ENCODE measurements at regions not wholly inside any gene's neighbourhood (a gene's known extent, or its start where the extent isn't known, plus 50 kb on each side); places are given as distances from the start of the nearest gene placed in this dataset.

DNA sequence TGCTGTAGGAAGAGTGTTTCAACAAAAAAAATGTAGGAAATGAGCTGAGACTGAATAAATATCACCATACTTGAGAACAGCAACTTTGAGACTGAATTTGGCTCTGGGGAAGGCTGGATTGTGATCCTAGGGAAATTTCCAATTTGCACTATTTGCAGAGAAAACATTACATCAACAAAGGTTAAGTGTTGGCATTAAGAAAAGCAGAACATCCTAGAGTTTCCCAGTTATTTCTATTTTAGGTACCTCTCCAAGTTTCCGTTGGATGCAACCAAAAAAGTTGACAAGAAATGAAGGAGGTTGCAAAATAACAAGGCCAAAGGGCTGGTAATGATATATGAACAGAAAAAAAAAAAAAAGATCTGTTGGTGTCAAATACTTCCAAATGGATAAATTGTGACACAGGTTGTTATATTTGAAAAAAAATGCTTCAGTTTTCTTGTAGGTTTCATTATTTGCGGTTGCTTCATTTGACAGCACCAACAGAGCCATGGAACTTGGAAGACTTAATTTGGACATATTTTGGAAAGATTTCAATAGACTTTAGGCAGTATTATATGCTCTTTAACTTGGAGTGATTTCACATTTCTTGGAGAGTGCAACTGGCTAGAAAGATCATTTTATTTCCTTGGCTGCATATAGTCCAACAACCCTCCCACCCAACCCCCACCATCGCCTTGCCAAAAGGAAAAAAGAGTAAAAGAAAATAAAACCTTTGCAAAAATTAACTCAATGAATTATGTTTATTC, 230.8 kb downstream of the ZNF608 start:
- intact Hi-C loops (cut with micrococcal nuclease) = no loop called here
- Histone ChIP-seq H3K4me1 (ENCODE audit: control insufficient read depth in 1 of 2, insufficient read depth in 2 of 2, low read length in 2 of 2) (no peaks in the 10 kb centered on the region), H3K9me2 (ENCODE audit: insufficient read depth) (no peaks in the 10 kb centered on the region; the same call in 1 of the 2 replicates), H3K27ac (ENCODE audit: low read depth, low read length) (no peak overlapping the region), H3K27me3 (ENCODE audit: insufficient read depth, low read length) (no peaks in the 10 kb centered on the region), H3K9me3 (ENCODE audit: control insufficient read depth in 1 of 2, insufficient read depth in 1 of 2, low read depth in 1 of 2, low read length in 2 of 2) (no peaks in the 10 kb centered on the region), H3K36me3 (ENCODE audit: control insufficient read depth in 1 of 2, insufficient read depth in 2 of 2, low read length in 2 of 2) (no peaks in the 10 kb centered on the region), H3K9ac (ENCODE audit: low read length) (no peak overlapping the region), H4K20me1 (ENCODE audit: insufficient read depth) (no peaks in the 10 kb centered on the region), H3K79me2 (ENCODE audit: insufficient read depth, low read length) (no peaks in the 10 kb centered on the region), H3K4me3 (replicated peaks in 1 of 2; ENCODE audit: low read depth in 1 of 2, low read length in 2 of 2) (no peak overlapping the region), H2AFZ (ENCODE audit: low read depth, low read length, poor library complexity, severe bottlenecking) (no peak overlapping the region), H3K4me2 (ENCODE audit: low read length) (no peak overlapping the region)
- DNase-seq (ENCODE audit: low read depth, low spot score) = no peak
- ChIA-PET CTCF (no interaction called here), RAD21 (ENCODE audit: low non-redundant PET in 1 of 2, low total read pairs in 2 of 2, uncharacterized antibody in 2 of 2, unreplicated experiment in 2 of 2) (no interaction called here), POLR2A (no interaction called here)
- ATAC-seq = no peak
- BruUV-seq (replicated peaks) = no TSS peak
- no peak for TF ChIP-seq POLR2A (IDR thresholded peaks at IDR 0.05; ENCODE audit: borderline replicate concordance, extremely low read depth, insufficient read depth, insufficient read length)
- no peak for TF ChIP-seq SIN3A (IDR thresholded peaks at IDR 0.05; ENCODE audit: low read depth)
- TF ChIP-seq CEBPB (IDR thresholded peaks at IDR 0.05; ENCODE audit: low read depth) = no peak
- TF ChIP-seq EZH2 (IDR thresholded peaks at IDR 0.05) = no peak
- TF ChIP-seq FOSL1 (IDR thresholded peaks at IDR 0.05; ENCODE audit: low read depth) = no peak
- TF ChIP-seq, protein P1, sequence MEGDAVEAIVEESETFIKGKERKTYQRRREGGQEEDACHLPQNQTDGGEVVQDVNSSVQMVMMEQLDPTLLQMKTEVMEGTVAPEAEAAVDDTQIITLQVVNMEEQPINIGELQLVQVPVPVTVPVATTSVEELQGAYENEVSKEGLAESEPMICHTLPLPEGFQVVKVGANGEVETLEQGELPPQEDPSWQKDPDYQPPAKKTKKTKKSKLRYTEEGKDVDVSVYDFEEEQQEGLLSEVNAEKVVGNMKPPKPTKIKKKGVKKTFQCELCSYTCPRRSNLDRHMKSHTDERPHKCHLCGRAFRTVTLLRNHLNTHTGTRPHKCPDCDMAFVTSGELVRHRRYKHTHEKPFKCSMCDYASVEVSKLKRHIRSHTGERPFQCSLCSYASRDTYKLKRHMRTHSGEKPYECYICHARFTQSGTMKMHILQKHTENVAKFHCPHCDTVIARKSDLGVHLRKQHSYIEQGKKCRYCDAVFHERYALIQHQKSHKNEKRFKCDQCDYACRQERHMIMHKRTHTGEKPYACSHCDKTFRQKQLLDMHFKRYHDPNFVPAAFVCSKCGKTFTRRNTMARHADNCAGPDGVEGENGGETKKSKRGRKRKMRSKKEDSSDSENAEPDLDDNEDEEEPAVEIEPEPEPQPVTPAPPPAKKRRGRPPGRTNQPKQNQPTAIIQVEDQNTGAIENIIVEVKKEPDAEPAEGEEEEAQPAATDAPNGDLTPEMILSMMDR (IDR thresholded peaks at IDR 0.05 in 2 of 3, conservative IDR thresholded peaks at IDR 0.05 in 1 of 3; ENCODE audit: borderline replicate concordance in 1 of 3, insufficient read depth in 1 of 3, low read depth in 2 of 3, low read length in 2 of 3) = no peak
- TF ChIP-seq CBX3 (IDR thresholded peaks at IDR 0.05; ENCODE audit: low read depth) = no peak
- TF ChIP-seq, protein P2, sequence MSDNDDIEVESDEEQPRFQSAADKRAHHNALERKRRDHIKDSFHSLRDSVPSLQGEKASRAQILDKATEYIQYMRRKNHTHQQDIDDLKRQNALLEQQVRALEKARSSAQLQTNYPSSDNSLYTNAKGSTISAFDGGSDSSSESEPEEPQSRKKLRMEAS (IDR thresholded peaks at IDR 0.05) = no peak
- no peak for TF ChIP-seq YY1 (IDR thresholded peaks at IDR 0.05; ENCODE audit: extremely low read depth, insufficient replicate concordance, low read depth, low read length)
- TF ChIP-seq ZNF274 (IDR thresholded peaks at IDR 0.05; ENCODE audit: low read depth, low read length) = no peak
- TF ChIP-seq, protein P3, sequence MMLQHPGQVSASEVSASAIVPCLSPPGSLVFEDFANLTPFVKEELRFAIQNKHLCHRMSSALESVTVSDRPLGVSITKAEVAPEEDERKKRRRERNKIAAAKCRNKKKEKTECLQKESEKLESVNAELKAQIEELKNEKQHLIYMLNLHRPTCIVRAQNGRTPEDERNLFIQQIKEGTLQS (IDR thresholded peaks at IDR 0.05) = no peak
- TF ChIP-seq POLR2AphosphoS5 (IDR thresholded peaks at IDR 0.05; ENCODE audit: low read depth, low read length) = no peak
- TF ChIP-seq SP1 (IDR thresholded peaks at IDR 0.05; ENCODE audit: low read depth) = no peak
- no peak for TF ChIP-seq JUND (IDR thresholded peaks at IDR 0.05)
- TF ChIP-seq RAD21 (IDR thresholded peaks at IDR 0.05; ENCODE audit: low read depth) = no peak
- TF ChIP-seq, protein P4, sequence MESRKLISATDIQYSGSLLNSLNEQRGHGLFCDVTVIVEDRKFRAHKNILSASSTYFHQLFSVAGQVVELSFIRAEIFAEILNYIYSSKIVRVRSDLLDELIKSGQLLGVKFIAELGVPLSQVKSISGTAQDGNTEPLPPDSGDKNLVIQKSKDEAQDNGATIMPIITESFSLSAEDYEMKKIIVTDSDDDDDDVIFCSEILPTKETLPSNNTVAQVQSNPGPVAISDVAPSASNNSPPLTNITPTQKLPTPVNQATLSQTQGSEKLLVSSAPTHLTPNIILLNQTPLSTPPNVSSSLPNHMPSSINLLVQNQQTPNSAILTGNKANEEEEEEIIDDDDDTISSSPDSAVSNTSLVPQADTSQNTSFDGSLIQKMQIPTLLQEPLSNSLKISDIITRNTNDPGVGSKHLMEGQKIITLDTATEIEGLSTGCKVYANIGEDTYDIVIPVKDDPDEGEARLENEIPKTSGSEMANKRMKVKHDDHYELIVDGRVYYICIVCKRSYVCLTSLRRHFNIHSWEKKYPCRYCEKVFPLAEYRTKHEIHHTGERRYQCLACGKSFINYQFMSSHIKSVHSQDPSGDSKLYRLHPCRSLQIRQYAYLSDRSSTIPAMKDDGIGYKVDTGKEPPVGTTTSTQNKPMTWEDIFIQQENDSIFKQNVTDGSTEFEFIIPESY (IDR thresholded peaks at IDR 0.05; ENCODE audit: extremely low read depth, insufficient replicate concordance, low read length) = no peak
- no peak for TF ChIP-seq ZFX (IDR thresholded peaks at IDR 0.05)
- TF ChIP-seq TCF7L2 (IDR thresholded peaks at IDR 0.05; ENCODE audit: borderline replicate concordance, extremely low read depth, insufficient read depth, insufficient read length) = no peak

Data from HCT116 (cell line).